SK-N-MC (cell line): ENCODE measurements at regions not wholly inside any gene's neighbourhood (a gene's known extent, or its start where the extent isn't known, plus 50 kb on each side); places are given as distances from the start of the nearest gene placed in this dataset.

Experiments
- EZH2 ChIP-seq: fragments of 200-600 bp; sonication (generic); IDR thresholded peaks from one replicate; pipeline ENCODE4 v1.6.1; 2017; ENCODE audit warnings: antibody characterized with exemption
- FOXP2 ChIP-seq: optimal IDR thresholded peaks from 2 replicates; pipeline ENCODE3; 2011; ENCODE audit warnings: mild to moderate bottlenecking, moderate library complexity; ENCODE audit not compliant: insufficient read depth; ENCODE audit errors: extremely low read length, control extremely low read depth

- TF ChIP-seq EZH2 (no peak), FOXP2 (no peak)
Observed at GRCh38 chr4:148847544-148848255, 405.5 kb upstream of the NR3C2 start.
